Mesothelial cell of epicardium (in vitro differentiated cells): ENCODE measurements at regions not wholly inside any gene's neighbourhood (a gene's known extent, or its start where the extent isn't known, plus 50 kb on each side); places are given as distances from the start of the nearest gene placed in this dataset.

Experiments used
- DNase-seq, 2 experiments: peaks; one replicate each; pipeline ENCODE4 v3.0.0; 2021; ENCODE audit warnings: low spot score in 2 of 2; ENCODE audit not compliant: unreplicated experiment in 2 of 2
- H3K27ac Mint-ChIP-seq: 2 replicates; pipeline ENCODE4 v1.8.0; 2021; ENCODE audit warnings: mixed read lengths
- H3K27me3 Mint-ChIP-seq: 2 replicates; pipeline ENCODE4 v1.8.0; 2021; ENCODE audit warnings: low read depth, mixed read lengths
- H3K36me3 Mint-ChIP-seq: 2 replicates; pipeline ENCODE4 v1.8.0; 2021; ENCODE audit warnings: mixed read lengths
- H3K4me1 Mint-ChIP-seq: 2 replicates; pipeline ENCODE4 v1.8.0; 2021; ENCODE audit warnings: mixed read lengths
- H3K4me3 Mint-ChIP-seq: 2 replicates; pipeline ENCODE4 v1.8.0; 2021; ENCODE audit warnings: mild to moderate bottlenecking, moderate library complexity, mixed read lengths
- H3K9me3 Mint-ChIP-seq: 2 replicates; pipeline ENCODE4 v1.8.0; 2021; ENCODE audit warnings: mixed read lengths
- TF ChIP-seq, protein P1 (sequence below): fragments of 200-600 bp; sonication (generic); IDR thresholded peaks from one replicate; pipeline ENCODE4 v1.5.0; 2021; ENCODE audit warnings: antibody characterized with exemption; ENCODE audit not compliant: unreplicated experiment

DNA sequence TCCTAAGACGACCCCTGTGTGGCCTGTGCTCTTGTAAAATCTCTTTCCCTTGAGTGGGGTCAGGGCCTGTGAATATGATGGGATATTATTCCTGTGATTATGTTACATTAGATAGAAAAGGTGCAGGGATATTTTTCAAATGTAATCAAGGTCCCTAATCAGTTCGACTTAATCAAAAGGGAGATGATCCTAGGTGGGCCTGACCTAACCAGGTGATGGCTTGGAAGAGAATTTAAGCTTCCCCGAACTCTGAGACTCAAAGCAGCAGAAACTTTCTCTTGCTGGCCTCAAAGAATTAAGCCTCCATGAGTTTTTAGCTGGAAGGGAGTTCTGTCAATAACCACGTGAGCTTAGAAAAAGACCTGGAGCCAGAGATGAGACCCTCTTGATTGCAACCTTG lies 124.7 kb downstream of the MAF start:
- Mint-ChIP-seq H3K27ac (no peak overlapping the region), H3K27me3 (peaks cover 45% of the 10 kb centered on the region), H3K36me3 (no peaks in the 10 kb centered on the region), H3K4me1 (no peaks in the 10 kb centered on the region), H3K4me3 (no peak overlapping the region), H3K9me3 (no peaks in the 10 kb centered on the region)
- TF ChIP-seq, protein P1, sequence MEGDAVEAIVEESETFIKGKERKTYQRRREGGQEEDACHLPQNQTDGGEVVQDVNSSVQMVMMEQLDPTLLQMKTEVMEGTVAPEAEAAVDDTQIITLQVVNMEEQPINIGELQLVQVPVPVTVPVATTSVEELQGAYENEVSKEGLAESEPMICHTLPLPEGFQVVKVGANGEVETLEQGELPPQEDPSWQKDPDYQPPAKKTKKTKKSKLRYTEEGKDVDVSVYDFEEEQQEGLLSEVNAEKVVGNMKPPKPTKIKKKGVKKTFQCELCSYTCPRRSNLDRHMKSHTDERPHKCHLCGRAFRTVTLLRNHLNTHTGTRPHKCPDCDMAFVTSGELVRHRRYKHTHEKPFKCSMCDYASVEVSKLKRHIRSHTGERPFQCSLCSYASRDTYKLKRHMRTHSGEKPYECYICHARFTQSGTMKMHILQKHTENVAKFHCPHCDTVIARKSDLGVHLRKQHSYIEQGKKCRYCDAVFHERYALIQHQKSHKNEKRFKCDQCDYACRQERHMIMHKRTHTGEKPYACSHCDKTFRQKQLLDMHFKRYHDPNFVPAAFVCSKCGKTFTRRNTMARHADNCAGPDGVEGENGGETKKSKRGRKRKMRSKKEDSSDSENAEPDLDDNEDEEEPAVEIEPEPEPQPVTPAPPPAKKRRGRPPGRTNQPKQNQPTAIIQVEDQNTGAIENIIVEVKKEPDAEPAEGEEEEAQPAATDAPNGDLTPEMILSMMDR: no peak
- no peak for DNase-seq

DNA sequence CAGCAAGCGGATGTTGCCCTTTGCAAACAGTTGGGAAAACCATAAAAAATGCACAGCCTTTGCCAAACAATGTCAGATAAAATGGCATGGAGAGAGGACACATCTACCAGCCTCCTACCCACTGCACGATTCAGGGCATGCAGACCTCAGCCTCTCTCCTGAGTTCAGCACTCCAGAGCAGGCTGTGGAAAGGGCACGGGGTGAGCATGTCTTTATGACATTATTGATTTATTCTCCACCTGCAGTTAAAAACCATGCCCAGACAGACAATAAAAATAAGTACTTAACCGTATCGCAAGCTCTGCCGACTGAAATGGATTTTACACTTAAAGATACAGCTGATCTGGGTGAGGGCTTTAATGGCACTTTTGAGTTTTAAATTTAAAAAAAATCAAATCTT lies 127.1 kb downstream of the MAF start:
- no peak for DNase-seq
- TF ChIP-seq, protein P1: no peak
- no peaks in the 10 kb centered on the region for H3K36me3 Mint-ChIP-seq
- no peak overlapping the region for H3K27ac Mint-ChIP-seq
- no peak overlapping the region for H3K4me3 Mint-ChIP-seq
- H3K4me1 Mint-ChIP-seq: no peaks in the 10 kb centered on the region
- H3K27me3 Mint-ChIP-seq: peaks cover 34% of the 10 kb centered on the region
- no peaks in the 10 kb centered on the region for H3K9me3 Mint-ChIP-seq

DNA sequence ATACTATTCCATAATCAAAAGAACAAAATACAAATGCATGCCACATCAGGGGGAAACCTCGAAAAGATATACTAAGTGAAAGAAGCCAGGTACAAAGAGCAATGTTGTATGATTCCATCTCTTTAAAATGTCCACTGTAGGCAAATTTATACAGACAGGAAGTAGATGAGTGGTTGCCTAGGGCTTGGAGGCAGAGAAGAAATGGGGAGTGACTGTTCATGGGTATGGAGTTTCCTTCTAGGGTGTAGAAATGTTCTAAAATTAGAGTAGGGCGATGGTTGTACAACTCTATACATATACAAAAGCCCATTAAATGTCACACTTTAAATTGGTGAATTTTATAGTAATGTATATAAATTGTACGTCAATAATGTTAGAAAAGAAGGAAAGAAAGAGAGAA lies 128.1 kb downstream of the MAF start:
- DNase-seq: no peak
- H3K4me1 Mint-ChIP-seq: peaks cover 4% of the 10 kb centered on the region
- H3K4me3 Mint-ChIP-seq: no peak overlapping the region
- no peaks in the 10 kb centered on the region for H3K9me3 Mint-ChIP-seq
- TF ChIP-seq, protein P1: no peak
- no peak overlapping the region for H3K27ac Mint-ChIP-seq
- H3K27me3 Mint-ChIP-seq: peaks cover 34% of the 10 kb centered on the region
- no peaks in the 10 kb centered on the region for H3K36me3 Mint-ChIP-seq

DNA sequence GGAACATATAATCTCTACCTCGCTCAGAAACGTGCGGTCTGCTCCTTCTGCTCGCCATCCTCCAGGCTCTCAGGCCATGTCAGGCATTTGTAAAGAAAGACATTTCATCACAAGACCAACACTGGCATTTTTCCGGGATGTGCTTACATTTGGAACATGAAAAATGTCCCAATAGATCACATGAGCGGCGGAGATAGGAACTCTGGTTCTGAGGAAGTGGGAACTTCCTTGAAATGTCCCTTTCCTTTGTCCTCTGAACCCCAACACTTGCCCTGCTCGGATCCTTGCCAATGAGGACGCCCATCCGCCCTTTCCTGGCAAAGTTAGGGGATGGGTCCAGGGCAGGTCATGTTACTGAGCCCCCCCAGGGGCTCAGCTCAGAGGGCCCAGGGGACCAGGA lies 130.5 kb downstream of the MAF start:
- H3K36me3 Mint-ChIP-seq: no peaks in the 10 kb centered on the region
- no peak overlapping the region for H3K27ac Mint-ChIP-seq
- peaks cover 40% of the 10 kb centered on the region for H3K27me3 Mint-ChIP-seq
- TF ChIP-seq, protein P1: no peak
- H3K9me3 Mint-ChIP-seq: no peaks in the 10 kb centered on the region
- H3K4me1 Mint-ChIP-seq: peaks cover 4% of the 10 kb centered on the region
- no peak overlapping the region for H3K4me3 Mint-ChIP-seq
- DNase-seq: no peak

DNA sequence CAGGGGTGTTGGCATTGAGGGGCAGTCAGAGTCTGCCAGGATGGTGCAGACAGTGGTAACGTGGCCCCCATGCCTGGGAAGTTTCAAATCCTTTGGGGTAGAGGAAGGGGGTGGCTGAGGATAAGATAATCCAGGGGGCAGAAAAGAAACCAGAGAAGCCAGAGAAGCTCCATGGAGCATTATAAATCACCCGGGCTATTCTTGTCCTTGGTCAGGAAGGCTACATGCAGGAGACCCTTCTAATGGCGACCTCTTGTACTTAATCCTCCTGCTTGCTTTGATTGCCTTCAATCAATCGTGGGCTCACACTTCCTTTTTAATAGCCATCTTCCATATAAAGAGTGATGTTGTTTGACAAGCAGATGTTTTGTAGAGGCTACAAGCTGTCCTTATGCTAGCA lies 131.9 kb downstream of the MAF start:
- Mint-ChIP-seq H3K27me3 (peaks cover 32% of the 10 kb centered on the region), H3K36me3 (no peaks in the 10 kb centered on the region), H3K4me3 (no peak overlapping the region), H3K27ac (no peak overlapping the region), H3K9me3 (no peaks in the 10 kb centered on the region), H3K4me1 (peaks cover 4% of the 10 kb centered on the region)
- TF ChIP-seq, protein P1: no peak
- DNase-seq: no peak

DNA sequence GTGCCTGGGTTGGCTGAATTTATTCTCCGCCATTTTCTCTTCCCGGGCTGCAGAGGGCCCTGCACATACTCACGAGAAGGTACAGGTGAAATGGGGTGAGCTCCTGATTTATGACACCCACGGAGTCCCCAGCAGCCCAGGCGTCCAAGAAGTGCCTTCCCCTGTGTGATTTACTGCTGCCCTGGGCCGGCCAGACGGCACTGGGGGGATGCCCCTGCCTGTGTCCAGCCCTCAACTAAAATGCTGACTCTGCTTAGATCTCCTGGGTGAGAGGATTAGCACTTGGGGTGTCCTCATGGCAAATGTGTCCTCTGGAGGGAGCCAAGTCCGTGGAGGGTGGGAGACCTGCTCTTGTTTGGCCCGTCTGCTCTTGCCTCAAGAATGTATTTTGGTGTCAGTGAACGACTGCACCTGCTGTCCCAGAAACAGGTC lies 132.4 kb downstream of the MAF start:
- H3K36me3 Mint-ChIP-seq: no peaks in the 10 kb centered on the region
- H3K27me3 Mint-ChIP-seq: peaks cover 30% of the 10 kb centered on the region
- no peak for DNase-seq
- peaks cover 4% of the 10 kb centered on the region for H3K4me1 Mint-ChIP-seq
- H3K27ac Mint-ChIP-seq: no peak overlapping the region
- no peaks in the 10 kb centered on the region for H3K9me3 Mint-ChIP-seq
- TF ChIP-seq, protein P1: no peak
- H3K4me3 Mint-ChIP-seq: no peak overlapping the region
